ENCODE measurements at regions not wholly inside any gene's neighbourhood (a gene's known extent, or its start where the extent isn't known, plus 50 kb on each side); places are given as distances from the start of the nearest gene placed in this dataset.

DNA sequence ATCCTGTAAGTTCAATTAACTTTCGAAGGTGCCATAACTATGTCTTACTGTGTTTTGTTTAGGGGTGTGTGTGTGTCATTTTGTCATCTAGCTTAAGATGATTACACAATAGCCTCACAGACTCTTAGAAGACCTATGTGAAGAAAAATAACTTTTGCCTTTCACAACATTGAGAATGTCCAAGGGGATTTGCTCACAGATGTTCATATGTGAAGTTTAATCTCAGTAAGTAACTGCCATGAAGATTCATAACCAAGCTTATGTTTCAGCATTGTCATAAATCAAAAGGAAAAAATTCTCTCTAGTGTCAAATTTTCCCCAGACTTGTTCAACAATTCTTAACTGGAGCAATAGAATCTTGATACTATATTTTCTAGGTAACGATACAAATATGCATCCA, 226.1 kb upstream of the PRKD1 start:
- DNase-seq (no peak), ATAC-seq (no peak)
- H3K4me3 ChIP-seq: no peak overlapping the region
- H3K9me3 ChIP-seq: no peaks in the 10 kb centered on the region
- H3K36me3 ChIP-seq: no peaks in the 10 kb centered on the region
- H3K27me3 ChIP-seq: no peaks in the 10 kb centered on the region
- no peaks in the 10 kb centered on the region for H3K4me1 ChIP-seq
- H3K27ac ChIP-seq: no peak overlapping the region
- WGBS (ENCODE audit: insufficient coverage, low coverage, low lambda C conversion rate, missing lambda C conversion rate): 69% methylated on average over 2 of the region's 2 CpGs
- TF ChIP-seq POLR2A (IDR thresholded peaks at IDR 0.05): no peak
- TF ChIP-seq, protein P1, sequence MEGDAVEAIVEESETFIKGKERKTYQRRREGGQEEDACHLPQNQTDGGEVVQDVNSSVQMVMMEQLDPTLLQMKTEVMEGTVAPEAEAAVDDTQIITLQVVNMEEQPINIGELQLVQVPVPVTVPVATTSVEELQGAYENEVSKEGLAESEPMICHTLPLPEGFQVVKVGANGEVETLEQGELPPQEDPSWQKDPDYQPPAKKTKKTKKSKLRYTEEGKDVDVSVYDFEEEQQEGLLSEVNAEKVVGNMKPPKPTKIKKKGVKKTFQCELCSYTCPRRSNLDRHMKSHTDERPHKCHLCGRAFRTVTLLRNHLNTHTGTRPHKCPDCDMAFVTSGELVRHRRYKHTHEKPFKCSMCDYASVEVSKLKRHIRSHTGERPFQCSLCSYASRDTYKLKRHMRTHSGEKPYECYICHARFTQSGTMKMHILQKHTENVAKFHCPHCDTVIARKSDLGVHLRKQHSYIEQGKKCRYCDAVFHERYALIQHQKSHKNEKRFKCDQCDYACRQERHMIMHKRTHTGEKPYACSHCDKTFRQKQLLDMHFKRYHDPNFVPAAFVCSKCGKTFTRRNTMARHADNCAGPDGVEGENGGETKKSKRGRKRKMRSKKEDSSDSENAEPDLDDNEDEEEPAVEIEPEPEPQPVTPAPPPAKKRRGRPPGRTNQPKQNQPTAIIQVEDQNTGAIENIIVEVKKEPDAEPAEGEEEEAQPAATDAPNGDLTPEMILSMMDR (IDR thresholded peaks at IDR 0.05): no peak
- intact Hi-C loops (cut with DNase I): no loop called here

DNA sequence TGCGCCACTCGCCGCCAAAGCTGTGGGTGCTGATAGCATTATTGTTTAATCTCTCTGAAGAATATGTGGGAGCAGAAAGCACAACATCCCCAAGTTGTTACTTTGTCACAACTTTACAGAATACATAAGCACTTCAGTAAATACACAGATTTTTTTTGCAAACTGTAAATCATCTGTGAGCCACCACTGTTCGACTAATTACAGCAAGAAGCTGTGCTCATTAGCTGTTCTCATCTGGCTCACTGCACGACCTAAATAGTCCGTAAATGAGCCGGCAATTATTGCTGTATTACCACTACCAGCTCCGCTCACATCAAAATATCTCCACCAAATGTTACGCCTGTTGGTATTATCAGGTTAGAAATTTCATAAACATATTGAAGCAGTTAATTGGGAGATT, 228.9 kb upstream of the PRKD1 start:
- Histone ChIP-seq H3K36me3 (no peaks in the 10 kb centered on the region), H3K4me3 (no peak overlapping the region), H3K9me3 (no peaks in the 10 kb centered on the region), H3K4me1 (no peaks in the 10 kb centered on the region), H3K27ac (no peak overlapping the region), H3K27me3 (no peaks in the 10 kb centered on the region)
- ATAC-seq (no peak), DNase-seq (no peak)
- 61% methylated on average over 9 of the region's 9 CpGs for WGBS (ENCODE audit: insufficient coverage, low coverage, low lambda C conversion rate, missing lambda C conversion rate)
- intact Hi-C loops (cut with DNase I): no loop called here
- TF ChIP-seq, protein P1 (IDR thresholded peaks at IDR 0.05): no peak
- TF ChIP-seq POLR2A (IDR thresholded peaks at IDR 0.05): no peak

DNA sequence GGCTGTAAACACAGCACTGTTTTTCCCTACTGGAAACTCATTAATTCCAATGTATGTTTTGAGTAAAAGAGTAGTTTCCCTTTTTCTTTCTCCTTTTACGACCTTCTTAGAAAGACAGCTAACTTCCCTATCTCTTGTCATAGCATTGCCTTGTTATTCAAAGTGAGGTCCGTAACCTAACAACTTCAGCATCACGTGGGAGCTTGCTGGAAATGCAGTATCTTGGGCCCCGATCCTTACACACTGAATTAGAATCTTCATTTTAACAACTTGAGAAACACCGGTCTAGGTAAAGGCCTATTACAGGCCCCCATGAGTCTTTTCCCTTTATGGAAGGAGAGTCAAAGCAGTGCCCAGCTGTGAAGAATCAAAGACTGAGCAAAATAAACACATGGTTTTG, 230.7 kb upstream of the PRKD1 start:
- 47% methylated on average over 4 of the region's 5 CpGs for WGBS (ENCODE audit: insufficient coverage, low coverage, low lambda C conversion rate, missing lambda C conversion rate)
- ATAC-seq (no peak), DNase-seq (no peak)
- no peak overlapping the region for H3K4me3 ChIP-seq
- H3K27ac ChIP-seq: no peak overlapping the region
- no peaks in the 10 kb centered on the region for H3K4me1 ChIP-seq
- no peaks in the 10 kb centered on the region for H3K36me3 ChIP-seq
- TF ChIP-seq, protein P1 (IDR thresholded peaks at IDR 0.05): no peak
- no peak for TF ChIP-seq POLR2A (IDR thresholded peaks at IDR 0.05)
- intact Hi-C loops (cut with DNase I): no loop called here
- H3K27me3 ChIP-seq: no peaks in the 10 kb centered on the region
- no peaks in the 10 kb centered on the region for H3K9me3 ChIP-seq

DNA sequence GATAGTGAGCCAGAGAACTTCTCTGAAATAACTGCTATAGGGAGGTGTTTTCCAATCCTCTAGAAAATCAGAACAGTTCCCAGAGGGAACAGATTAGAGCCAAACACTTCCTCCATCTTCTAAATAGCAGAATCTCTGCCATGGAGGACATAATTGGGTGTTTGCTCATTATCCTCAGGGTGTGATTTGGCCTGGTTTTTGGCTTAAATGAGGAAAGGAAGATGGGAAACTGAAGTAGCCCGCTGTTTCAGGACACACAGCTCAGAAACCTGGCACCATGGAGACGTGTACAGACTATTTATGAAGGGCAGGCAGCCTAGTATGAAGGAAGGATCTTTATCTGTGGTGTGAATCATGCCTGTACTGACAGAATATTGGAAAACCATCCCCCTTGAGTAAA, 231.7 kb upstream of the PRKD1 start:
- Histone ChIP-seq H3K36me3 (no peaks in the 10 kb centered on the region), H3K27ac (no peak overlapping the region), H3K4me3 (no peak overlapping the region), H3K4me1 (no peaks in the 10 kb centered on the region), H3K9me3 (no peaks in the 10 kb centered on the region), H3K27me3 (no peaks in the 10 kb centered on the region)
- intact Hi-C loops (cut with DNase I): no loop called here
- no peak for ATAC-seq
- DNase-seq: no peak
- no peak for TF ChIP-seq POLR2A (IDR thresholded peaks at IDR 0.05)
- TF ChIP-seq, protein P1 (IDR thresholded peaks at IDR 0.05): no peak
- WGBS (ENCODE audit: insufficient coverage, low coverage, low lambda C conversion rate, missing lambda C conversion rate): 33% methylated on average over 1 of the region's 2 CpGs

DNA sequence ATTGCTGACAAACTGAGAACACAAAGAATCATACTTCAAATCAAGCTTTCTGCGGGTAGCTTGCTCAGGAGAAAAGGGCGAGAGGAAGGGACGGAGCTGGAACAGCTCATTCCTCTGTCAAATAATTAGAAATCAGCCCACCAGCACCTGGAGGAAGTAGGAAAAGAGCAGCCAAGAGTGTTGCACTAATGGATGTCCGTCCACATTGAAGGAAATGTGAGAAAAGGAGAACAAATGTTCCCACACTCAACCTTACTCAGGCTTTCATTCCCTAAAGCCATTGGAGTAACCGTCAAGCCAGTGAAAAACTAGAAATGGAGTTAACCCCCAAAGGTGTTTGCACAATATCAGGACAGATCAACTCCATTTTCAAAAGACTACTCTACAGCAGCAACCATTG, 233.0 kb upstream of the PRKD1 start:
- TF ChIP-seq, protein P1 (IDR thresholded peaks at IDR 0.05): no peak
- TF ChIP-seq POLR2A (IDR thresholded peaks at IDR 0.05): no peak
- WGBS (ENCODE audit: insufficient coverage, low coverage, low lambda C conversion rate, missing lambda C conversion rate): 45% methylated on average over 4 of the region's 5 CpGs
- no peak overlapping the region for H3K4me3 ChIP-seq

More for the DNA sequence above, 233.0 kb upstream of the PRKD1 start:
- H3K4me1 ChIP-seq: no peaks in the 10 kb centered on the region
- ATAC-seq (no peak), DNase-seq (no peak)
- intact Hi-C loops (cut with DNase I): no loop called here
- no peaks in the 10 kb centered on the region for H3K27me3 ChIP-seq
- no peak overlapping the region for H3K27ac ChIP-seq
- no peaks in the 10 kb centered on the region for H3K9me3 ChIP-seq
- no peaks in the 10 kb centered on the region for H3K36me3 ChIP-seq
